GM12875 (cell line): ENCODE measurements at regions not wholly inside any gene's neighbourhood (a gene's known extent, or its start where the extent isn't known, plus 50 kb on each side); places are given as distances from the start of the nearest gene placed in this dataset.

Experiments
- H3K4me3 ChIP-seq: one replicate; pipeline ENCODE4 v1.5.1; 2011; ENCODE audit warnings: low read depth, low read length, control low read depth
- CTCF ChIP-seq: IDR thresholded peaks from 2 replicates; pipeline ENCODE4 v1.5.1; 2011; ENCODE audit warnings: low read depth, mild to moderate bottlenecking, control low read depth, inconsistent platforms, low read length, moderate library complexity, borderline replicate concordance; ENCODE audit not compliant: insufficient read depth

- no peak overlapping the region for H3K4me3 ChIP-seq
- no peak for TF ChIP-seq CTCF
Measured at GRCh38 chr5:54822324-54822687, 163.1 kb downstream of the ESM1 start.

GRCh38 chr5:54821445-54822323, 163.7 kb downstream of the ESM1 start:
- TF ChIP-seq CTCF = no peak
- H3K4me3 ChIP-seq = no peak overlapping the region

- no peak for TF ChIP-seq CTCF
- no peak overlapping the region for H3K4me3 ChIP-seq
Measured at GRCh38 chr5:54820346-54821134, 164.9 kb downstream of the ESM1 start.

- no peak overlapping the region for H3K4me3 ChIP-seq
- no peak for TF ChIP-seq CTCF
Measured at GRCh38 chr5:54807421-54807820, 178.0 kb downstream of the ESM1 start.

- no peak for TF ChIP-seq CTCF
- H3K4me3 ChIP-seq = no peak overlapping the region
Measured at GRCh38 chr5:54804521-54804920, 180.9 kb downstream of the ESM1 start.

- H3K4me3 ChIP-seq = no peak overlapping the region
- no peak for TF ChIP-seq CTCF
Measured at GRCh38 chr5:54804086-54804485, 181.3 kb downstream of the ESM1 start.
